Esophagus muscularis mucosa (tissue), 3 donors: ENCODE measurements at regions not wholly inside any gene's neighbourhood (a gene's known extent, or its start where the extent isn't known, plus 50 kb on each side); places are given as distances from the start of the nearest gene placed in this dataset.

Source experiments
- EP300 ChIP-seq: sonication (generic); formaldehyde crosslinking; IDR thresholded peaks from one replicate; pipeline ENCODE4 v1.6.1; 2017; ENCODE audit warnings: antibody characterized with exemption
- TF ChIP-seq, protein P1 (sequence below), 3 experiments: fragments of 200-600 bp in 2 of 3; fragments of 450-650 bp in 1 of 3; sonication (generic) in 2 of 3; IDR thresholded peaks; one replicate each; pipeline ENCODE4 v1.5.1; 2017 to 2019; ENCODE audit warnings: antibody characterized with exemption in 3 of 3, mild to moderate bottlenecking in 2 of 3, moderate library complexity in 1 of 3

DNA sequence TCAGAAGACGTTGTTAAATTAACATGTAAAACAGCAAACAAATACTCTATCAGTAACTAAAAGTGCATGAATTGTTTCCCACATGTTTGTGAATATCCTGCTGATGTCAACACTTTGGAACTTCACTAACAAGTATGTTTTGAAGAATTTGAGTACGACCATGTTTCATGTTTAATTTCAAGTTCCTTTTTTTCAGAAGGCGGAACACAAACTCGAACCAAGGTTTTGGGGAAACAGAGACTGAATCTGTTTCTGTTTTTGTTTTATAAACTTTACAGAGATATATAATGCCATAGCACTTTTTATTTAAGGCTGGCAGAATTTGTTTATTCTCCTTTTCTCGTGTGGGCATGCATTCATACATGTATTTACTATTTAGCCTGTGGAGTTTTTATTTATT, 509.3 kb upstream of the CITED2 start:
- TF ChIP-seq, protein P1, sequence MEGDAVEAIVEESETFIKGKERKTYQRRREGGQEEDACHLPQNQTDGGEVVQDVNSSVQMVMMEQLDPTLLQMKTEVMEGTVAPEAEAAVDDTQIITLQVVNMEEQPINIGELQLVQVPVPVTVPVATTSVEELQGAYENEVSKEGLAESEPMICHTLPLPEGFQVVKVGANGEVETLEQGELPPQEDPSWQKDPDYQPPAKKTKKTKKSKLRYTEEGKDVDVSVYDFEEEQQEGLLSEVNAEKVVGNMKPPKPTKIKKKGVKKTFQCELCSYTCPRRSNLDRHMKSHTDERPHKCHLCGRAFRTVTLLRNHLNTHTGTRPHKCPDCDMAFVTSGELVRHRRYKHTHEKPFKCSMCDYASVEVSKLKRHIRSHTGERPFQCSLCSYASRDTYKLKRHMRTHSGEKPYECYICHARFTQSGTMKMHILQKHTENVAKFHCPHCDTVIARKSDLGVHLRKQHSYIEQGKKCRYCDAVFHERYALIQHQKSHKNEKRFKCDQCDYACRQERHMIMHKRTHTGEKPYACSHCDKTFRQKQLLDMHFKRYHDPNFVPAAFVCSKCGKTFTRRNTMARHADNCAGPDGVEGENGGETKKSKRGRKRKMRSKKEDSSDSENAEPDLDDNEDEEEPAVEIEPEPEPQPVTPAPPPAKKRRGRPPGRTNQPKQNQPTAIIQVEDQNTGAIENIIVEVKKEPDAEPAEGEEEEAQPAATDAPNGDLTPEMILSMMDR (IDR thresholded peaks at IDR 0.05), result no peak
- TF ChIP-seq EP300, result no peak
